ENCODE measurements at regions not wholly inside any gene's neighbourhood (a gene's known extent, or its start where the extent isn't known, plus 50 kb on each side); places are given as distances from the start of the nearest gene placed in this dataset.
"Not testable (repeated sequence)": the region's sequence is repeated elsewhere in the genome, so short reads cannot be mapped to it uniquely, and the experiment has no call there.

DNA sequence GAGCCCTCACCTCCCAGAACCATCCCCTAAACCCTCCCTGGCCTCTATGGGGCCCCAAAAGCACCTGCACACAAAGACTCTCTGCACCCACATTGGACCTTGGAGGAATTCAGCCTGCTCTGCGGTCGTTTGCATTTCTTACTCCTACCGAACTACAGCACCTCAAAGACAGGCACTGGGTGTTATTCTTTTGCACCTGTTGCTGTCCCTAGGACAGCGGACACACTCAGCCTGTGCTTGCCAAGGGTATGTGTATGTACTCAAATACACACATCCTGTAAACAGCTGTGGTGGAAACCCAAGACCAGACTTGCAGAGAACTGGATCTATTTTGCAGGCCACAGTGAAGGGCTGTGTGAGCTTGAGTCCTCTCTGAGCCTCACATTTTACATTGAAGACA lies 54.2 kb upstream of the LGALS9B start:
- not testable (repeated sequence) for DNase-seq

GRCh38 chr17:20518462-20518861 lies 51.1 kb upstream of the LGALS9B start:
- not testable (repeated sequence) for DNase-seq

- DNase-seq, result peak in 1 of 2 experiments; percentile 3
These were observed 50.1 kb upstream of the LGALS9B start for GRCh38 chr17:20517392-20517791.
